SKM-1 treated with dmso at 0.1 percent for 144 hours (cell line): ENCODE measurements at regions not wholly inside any gene's neighbourhood (a gene's known extent, or its start where the extent isn't known, plus 50 kb on each side); places are given as distances from the start of the nearest gene placed in this dataset.

Experiments used
- DNase-seq: peaks from one replicate; lab custom pipeline; 2025; ENCODE audit not compliant: unreplicated experiment; lab: John Stamatoyannopoulos, UW

DNA sequence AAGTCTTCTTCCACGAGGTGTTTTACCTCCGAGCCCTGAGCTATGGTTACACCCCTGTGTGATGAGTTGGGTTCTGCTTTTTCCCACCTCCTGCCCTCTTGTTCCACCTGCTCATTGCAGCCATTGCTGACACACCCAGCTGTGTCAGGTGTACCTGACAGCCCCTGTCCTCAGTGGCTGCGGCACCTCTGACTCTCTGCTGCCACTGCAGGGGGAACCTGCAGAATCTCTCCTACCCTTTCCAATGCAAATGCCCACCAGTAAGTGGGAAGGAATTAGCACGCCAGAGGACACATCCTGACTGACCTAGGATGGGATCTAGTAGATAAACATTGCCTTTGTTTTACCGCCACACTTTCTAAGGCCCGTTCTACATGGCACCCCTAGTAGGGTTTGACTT lies 600.9 kb upstream of the MKI67 start:
- peak; percentile 99 for DNase-seq

- DNase-seq, result no peak
Measured at GRCh38 chr10:128729910-128730420, 603.7 kb upstream of the MKI67 start.

DNA sequence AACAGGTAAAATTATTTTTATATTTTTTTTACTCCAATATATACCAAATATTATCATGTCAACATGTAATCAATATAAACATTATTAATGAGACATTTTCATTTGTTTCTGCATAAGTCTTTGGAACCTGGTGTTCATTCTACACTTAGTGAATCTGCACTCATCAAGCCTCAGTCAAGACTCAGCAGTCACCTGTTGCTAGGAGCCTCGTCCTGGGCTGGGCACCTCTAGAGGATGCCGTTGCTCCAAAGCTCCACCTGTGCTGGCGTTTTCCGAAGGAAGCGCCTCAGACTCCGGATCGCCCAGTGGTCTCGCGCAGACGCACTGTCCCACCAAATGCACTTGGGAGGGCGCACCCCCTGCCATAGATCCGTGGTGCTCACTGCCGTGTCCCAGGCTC lies 604.7 kb upstream of the MKI67 start:
- no peak for DNase-seq

DNA sequence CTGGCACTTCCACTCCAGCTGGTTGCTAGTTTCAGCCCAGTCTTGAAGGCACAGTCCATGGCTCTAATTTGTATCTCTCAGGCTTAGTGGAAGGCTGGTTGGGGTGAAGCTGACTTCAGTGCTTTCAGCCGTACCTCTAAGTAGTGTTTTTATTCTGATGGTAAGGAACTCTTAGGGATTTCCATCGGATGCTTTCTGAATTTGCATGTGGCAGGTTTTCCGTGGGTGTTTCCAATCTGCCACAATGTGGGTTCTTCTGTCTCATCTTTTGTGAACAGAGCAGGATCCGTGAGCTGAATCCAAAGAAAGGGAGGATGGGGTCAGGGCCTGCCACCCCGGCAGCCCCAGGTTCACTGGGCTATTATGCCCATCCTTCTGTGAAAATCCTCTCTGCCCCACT lies 607.9 kb upstream of the MKI67 start:
- no peak for DNase-seq

GRCh38 chr10:128734734-128735133 lies 608.5 kb upstream of the MKI67 start:
- no peak for DNase-seq

- no peak for DNase-seq
Measured at GRCh38 chr10:128735996-128736395, 609.8 kb upstream of the MKI67 start.

GRCh38 chr10:128738386-128738915 lies 612.2 kb upstream of the MKI67 start:
- DNase-seq, result no peak

- no peak for DNase-seq
Measured at GRCh38 chr10:128739930-128740329, 613.7 kb upstream of the MKI67 start.

DNA sequence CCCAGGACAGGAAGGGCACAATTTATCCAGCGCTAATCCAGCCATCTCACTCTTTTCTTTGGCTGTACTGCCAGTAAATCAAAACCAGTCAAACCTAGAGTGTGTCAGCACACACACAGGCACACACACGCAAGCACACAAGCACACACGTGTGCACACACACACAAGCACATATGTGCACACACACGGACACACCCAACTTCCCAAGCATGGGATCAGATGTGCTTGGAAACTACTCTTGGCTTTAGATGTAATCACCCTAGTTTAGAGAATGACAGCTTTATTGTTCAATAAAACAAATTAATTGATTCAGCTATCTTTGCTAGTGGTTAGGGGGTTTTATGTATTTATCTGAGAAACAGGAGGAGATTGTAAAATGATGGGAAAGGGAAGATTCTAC lies 615.0 kb upstream of the MKI67 start:
- no peak for DNase-seq

GRCh38 chr10:128741680-128742079 lies 615.5 kb upstream of the MKI67 start:
- no peak for DNase-seq

DNA sequence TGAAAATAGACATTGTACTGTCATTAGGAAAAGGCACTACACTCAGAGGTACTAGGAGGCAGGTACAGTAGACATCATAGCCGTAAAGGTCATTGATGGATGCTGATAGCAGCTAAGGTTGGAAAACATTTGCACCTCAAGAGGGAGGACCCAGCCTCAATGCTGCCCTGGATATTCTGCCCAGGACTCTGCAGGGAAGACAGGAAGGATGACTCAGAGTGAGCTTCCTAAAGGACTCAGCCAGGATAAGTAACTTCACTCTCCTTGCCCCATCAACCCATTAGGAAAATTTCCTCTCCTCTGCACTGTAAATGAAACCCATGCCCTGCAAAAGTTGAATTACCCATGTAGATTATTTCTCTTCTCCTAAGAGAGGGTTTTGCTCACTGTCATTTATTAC lies 617.9 kb upstream of the MKI67 start:
- DNase-seq, result no peak

- no peak for DNase-seq
Measured at GRCh38 chr10:128744811-128745305, 618.6 kb upstream of the MKI67 start.

GRCh38 chr10:128747582-128748346 lies 621.5 kb upstream of the MKI67 start:
- DNase-seq, result no peak

GRCh38 chr10:128751284-128751683 lies 625.1 kb upstream of the MKI67 start:
- no peak for DNase-seq

DNA sequence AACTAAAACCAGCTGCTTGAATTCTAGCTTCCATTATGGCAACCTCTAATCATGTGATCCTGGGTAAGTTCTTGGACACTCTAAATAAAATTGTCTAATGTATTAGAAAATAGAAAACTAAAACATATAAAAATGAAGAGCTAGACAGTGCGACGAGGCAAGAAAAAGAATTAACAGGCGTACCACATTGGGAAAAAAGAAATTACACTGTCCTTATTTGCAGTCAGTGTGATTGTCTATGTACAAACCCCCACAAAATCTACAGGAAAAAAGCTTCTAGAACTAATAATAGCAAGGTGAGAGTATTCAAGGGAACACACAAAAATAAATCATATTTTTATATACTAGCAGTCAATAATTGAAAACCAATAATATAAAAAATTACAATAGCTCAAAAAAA lies 625.6 kb upstream of the MKI67 start:
- DNase-seq, result no peak

GRCh38 chr10:128759174-128759573 lies 633.0 kb upstream of the MKI67 start:
- DNase-seq, result no peak

DNA sequence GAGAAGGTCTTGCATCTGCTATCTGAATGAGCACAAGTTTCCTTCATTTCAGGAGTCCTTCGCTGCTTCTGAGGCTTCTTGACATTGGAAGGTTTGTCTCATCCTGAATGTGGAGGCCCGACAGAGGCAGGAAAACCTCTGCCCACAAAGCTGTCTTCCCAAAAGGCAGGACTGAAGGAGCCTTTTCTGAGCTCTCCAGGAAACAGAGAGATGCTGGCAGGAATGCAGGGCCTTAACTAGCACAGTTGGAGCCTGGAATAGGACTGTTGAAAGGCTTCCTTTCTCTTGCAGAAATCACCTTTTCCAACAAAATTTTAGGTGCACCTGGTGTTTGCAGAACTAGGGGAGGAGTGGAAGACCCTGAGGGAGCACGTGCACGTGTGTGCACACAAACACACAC lies 637.4 kb upstream of the MKI67 start:
- DNase-seq, result no peak

DNA sequence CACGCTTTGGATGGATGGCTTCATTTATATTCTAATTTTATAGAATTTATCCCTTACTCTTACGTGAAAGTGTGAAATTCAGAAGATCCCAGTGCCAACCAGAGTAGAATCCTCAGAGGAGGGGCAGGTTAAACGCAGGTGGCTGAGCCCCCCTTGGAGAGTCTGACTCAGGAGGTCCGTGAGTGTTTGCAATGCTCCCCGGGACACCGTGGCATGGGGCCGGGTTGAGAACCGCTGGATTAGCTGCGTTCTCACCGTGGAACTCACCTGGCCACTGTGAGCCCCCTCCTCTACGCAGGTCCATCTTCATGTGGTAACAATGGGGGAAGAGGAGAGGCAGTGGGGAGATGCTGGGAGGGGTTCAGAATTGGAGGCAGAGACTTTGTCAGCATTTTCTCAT lies 638.0 kb upstream of the MKI67 start:
- DNase-seq, result no peak

DNA sequence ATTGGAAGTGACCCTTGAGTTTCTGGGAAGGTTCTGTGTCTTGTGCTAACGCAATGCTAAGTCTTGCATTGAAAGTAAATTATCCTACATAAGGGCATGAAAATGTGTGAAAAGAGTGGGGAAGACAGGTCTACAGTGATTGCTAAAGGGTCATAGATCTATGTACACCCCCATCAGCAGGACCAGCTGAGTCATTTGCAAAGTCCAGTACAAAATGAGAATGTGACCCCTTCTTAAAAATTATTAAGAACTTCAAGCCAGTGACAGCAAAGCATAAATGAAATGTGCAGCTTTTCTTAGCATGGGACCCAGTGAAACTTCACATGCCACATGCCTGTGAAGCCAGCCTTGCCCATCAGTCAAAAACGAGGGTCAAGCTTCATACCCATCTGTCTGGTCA lies 640.7 kb upstream of the MKI67 start:
- no peak for DNase-seq

GRCh38 chr10:128774979-128775378 lies 648.8 kb upstream of the MKI67 start:
- no peak for DNase-seq

DNA sequence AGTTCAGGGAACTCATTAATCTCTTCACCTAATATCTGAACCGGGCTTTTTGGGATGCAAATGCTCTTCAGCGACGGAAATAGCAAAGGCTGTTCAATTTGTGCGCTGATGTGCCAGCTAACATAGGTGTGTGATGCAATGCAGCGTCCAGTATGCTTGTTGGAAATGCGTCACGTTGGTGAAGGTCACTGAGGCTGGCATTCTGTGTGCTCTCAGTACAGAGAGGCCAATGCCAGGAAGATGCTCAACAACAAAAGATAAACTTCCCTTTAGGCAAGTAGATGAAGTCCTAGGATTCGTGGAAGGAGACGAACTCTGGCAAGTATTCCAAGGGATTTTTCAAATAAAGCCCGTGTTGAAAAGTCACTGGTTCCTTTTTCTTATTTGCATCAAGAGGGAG lies 649.5 kb upstream of the MKI67 start:
- no peak for DNase-seq

- no peak for DNase-seq
Measured at GRCh38 chr10:128776673-128777252, 650.5 kb upstream of the MKI67 start.
